ENCODE measurements at regions not wholly inside any gene's neighbourhood (a gene's known extent, or its start where the extent isn't known, plus 50 kb on each side); places are given as distances from the start of the nearest gene placed in this dataset.

GRCh38 chr5:111933086-111933485 lies 176.1 kb upstream of the NREP start:
- no peak for DNase-seq (ENCODE audit: low spot score in 2 of 2)
- H3K4me1 ChIP-seq: peaks cover 4 to 8% of the 10 kb centered on the region in 2 donors
- TF ChIP-seq, protein P1, sequence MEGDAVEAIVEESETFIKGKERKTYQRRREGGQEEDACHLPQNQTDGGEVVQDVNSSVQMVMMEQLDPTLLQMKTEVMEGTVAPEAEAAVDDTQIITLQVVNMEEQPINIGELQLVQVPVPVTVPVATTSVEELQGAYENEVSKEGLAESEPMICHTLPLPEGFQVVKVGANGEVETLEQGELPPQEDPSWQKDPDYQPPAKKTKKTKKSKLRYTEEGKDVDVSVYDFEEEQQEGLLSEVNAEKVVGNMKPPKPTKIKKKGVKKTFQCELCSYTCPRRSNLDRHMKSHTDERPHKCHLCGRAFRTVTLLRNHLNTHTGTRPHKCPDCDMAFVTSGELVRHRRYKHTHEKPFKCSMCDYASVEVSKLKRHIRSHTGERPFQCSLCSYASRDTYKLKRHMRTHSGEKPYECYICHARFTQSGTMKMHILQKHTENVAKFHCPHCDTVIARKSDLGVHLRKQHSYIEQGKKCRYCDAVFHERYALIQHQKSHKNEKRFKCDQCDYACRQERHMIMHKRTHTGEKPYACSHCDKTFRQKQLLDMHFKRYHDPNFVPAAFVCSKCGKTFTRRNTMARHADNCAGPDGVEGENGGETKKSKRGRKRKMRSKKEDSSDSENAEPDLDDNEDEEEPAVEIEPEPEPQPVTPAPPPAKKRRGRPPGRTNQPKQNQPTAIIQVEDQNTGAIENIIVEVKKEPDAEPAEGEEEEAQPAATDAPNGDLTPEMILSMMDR (IDR thresholded peaks at IDR 0.05): no peak
- no peak overlapping the region for H3K4me3 ChIP-seq
- no peak overlapping the region for H3K27ac ChIP-seq
- no peaks in the 10 kb centered on the region for H3K9me3 ChIP-seq
- no peaks in the 10 kb centered on the region for H3K36me3 ChIP-seq
- H3K27me3 ChIP-seq: no peaks in the 10 kb centered on the region
- intact Hi-C loops (cut with DNase I): no loop called here

DNA sequence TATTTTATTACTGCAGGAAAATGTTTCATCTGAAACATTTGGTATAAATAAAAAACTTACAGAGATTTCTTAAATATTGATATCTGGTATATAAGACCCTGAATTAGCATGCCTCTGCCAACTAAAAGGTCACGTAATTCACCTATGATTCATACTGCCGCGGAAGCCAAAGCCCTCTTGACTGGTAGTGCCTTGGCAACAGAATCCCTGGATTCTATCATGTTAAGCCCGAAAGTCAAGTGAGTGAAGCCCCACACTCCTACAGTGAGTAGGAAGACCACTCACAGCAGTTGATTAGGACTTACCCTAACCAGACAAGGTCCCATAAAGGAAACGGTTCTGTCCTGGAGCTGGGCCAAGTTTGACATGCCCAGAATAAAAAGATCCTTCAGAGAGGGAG lies 175.6 kb upstream of the NREP start:
- Histone ChIP-seq H3K27ac (no peak overlapping the region), H3K27me3 (no peaks in the 10 kb centered on the region), H3K9me3 (no peaks in the 10 kb centered on the region), H3K4me3 (no peak overlapping the region), H3K36me3 (no peaks in the 10 kb centered on the region), H3K4me1 (peaks cover 4 to 8% of the 10 kb centered on the region in 2 donors)
- DNase-seq (ENCODE audit: low spot score in 2 of 2): no peak
- TF ChIP-seq, protein P1 (IDR thresholded peaks at IDR 0.05): no peak
- intact Hi-C loops (cut with DNase I): no loop called here

- Histone ChIP-seq H3K4me1 (peaks cover 4 to 8% of the 10 kb centered on the region in 2 donors), H3K27ac (no peak overlapping the region), H3K9me3 (no peaks in the 10 kb centered on the region), H3K27me3 (no peaks in the 10 kb centered on the region), H3K36me3 (no peaks in the 10 kb centered on the region), H3K4me3 (no peak overlapping the region)
- intact Hi-C loops (cut with DNase I): no loop called here
- no peak for DNase-seq (ENCODE audit: low spot score in 2 of 2)
- TF ChIP-seq, protein P1 (IDR thresholded peaks at IDR 0.05): no peak
These were observed 175.2 kb upstream of the NREP start for GRCh38 chr5:111932199-111932598.

- intact Hi-C loops (cut with DNase I): no loop called here
- Histone ChIP-seq H3K4me3 (no peak overlapping the region), H3K9me3 (no peaks in the 10 kb centered on the region), H3K27ac (no peak overlapping the region), H3K27me3 (no peaks in the 10 kb centered on the region), H3K4me1 (peaks cover 4 to 8% of the 10 kb centered on the region in 2 donors), H3K36me3 (no peaks in the 10 kb centered on the region)
- no peak for DNase-seq (ENCODE audit: low spot score in 2 of 2)
- TF ChIP-seq, protein P1 (IDR thresholded peaks at IDR 0.05): no peak
These were observed 174.7 kb upstream of the NREP start for GRCh38 chr5:111931655-111932054.

DNA sequence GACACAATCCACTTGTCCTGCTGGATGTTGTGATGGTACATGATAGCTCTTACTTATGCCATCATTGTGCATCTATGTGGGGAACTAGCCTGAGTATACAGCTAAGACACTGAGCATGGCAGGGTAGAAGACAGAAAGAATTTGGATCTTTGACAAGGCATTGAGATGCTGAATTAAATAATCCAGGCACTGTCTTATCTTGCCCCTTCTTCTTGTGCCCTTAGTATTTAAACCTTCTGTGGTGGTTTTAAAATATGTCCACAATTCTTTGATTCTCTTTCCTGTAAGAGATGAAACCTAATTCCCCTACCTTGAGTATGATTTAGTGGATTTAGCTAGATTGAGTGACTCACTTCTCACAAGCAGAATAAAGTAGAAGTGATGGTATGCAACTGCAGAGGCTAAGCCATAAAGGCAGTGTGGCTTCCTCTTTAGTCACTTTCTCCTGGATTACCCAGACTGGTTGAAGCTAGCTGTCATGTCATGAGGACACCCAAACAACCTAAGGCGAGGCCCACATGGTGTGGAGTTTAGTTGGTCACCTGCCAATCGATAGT lies 174.0 kb upstream of the NREP start:
- no peaks in the 10 kb centered on the region for H3K27me3 ChIP-seq
- no peaks in the 10 kb centered on the region for H3K9me3 ChIP-seq
- TF ChIP-seq, protein P1 (IDR thresholded peaks at IDR 0.05): no peak
- H3K36me3 ChIP-seq: no peaks in the 10 kb centered on the region
- peaks cover 4 to 8% of the 10 kb centered on the region in 2 donors for H3K4me1 ChIP-seq
- no peak for DNase-seq (ENCODE audit: low spot score in 2 of 2)
- no peak overlapping the region for H3K27ac ChIP-seq
- intact Hi-C loops (cut with DNase I): no loop called here
- H3K4me3 ChIP-seq: no peak overlapping the region

DNA sequence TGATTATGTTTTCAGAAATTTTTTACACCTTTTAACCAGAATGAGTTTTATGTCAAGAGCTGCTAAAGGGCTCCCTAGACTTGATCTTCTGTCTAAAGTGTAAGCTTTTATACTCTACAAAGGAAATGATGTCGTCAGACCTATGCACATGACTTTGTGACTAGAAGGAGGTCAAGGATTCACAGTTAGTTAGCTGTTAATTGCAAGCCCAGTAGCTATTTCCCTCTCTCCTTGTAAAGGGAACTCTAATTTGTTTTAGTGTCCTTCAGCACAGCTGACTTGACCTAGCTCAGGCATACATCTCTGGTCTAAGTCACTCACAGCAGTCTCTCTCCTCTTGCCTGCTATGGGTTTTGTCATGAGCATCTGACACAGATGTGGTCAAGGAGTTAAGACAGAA lies 173.5 kb upstream of the NREP start:
- intact Hi-C loops (cut with DNase I): no loop called here
- H3K27me3 ChIP-seq: no peaks in the 10 kb centered on the region
- TF ChIP-seq, protein P1 (IDR thresholded peaks at IDR 0.05): no peak
- no peaks in the 10 kb centered on the region for H3K9me3 ChIP-seq
- H3K4me3 ChIP-seq: no peak overlapping the region
- no peak overlapping the region for H3K27ac ChIP-seq
- DNase-seq (ENCODE audit: low spot score in 2 of 2): no peak
- no peaks in the 10 kb centered on the region for H3K36me3 ChIP-seq
- peaks cover 4 to 8% of the 10 kb centered on the region in 2 donors for H3K4me1 ChIP-seq

Measured in ascending aorta (tissue), 2 donors.